AG04449 (cell line): ENCODE measurements at regions not wholly inside any gene's neighbourhood (a gene's known extent, or its start where the extent isn't known, plus 50 kb on each side); places are given as distances from the start of the nearest gene placed in this dataset.

Experiments used
- CTCF ChIA-PET: fragments of 350-600 bp; formaldehyde crosslinking; extraction: SDS; loops from one replicate; lab custom pipeline; 2021; ENCODE audit warnings: antibody characterized with exemption; lab: Yijun Ruan, JAX
- POLR2A ChIA-PET: fragments of 400-600, 350-600 bp; formaldehyde crosslinking; extraction: SDS; loops from one replicate; lab custom pipeline; 2020; ENCODE audit warnings: antibody characterized with exemption, inconsistent platforms; lab: Yijun Ruan, JAX
- DNase-seq: peaks from one replicate; pipeline ENCODE4 v3.0.0-alpha.2; 2010; ENCODE audit warnings: low read depth, low spot score
- H3K4me3 ChIP-seq: 2 replicates; pipeline ENCODE4 v1.5.1; 2011; ENCODE audit warnings: low read depth, mild to moderate bottlenecking, control low read depth, low read length
- CTCF ChIP-seq: IDR thresholded peaks from one replicate; pipeline ENCODE4 v1.5.1; 2011; ENCODE audit warnings: mild to moderate bottlenecking, moderate library complexity, low read length, control low read depth, inconsistent platforms; ENCODE audit not compliant: insufficient read depth; ENCODE audit errors: missing control alignments

DNA sequence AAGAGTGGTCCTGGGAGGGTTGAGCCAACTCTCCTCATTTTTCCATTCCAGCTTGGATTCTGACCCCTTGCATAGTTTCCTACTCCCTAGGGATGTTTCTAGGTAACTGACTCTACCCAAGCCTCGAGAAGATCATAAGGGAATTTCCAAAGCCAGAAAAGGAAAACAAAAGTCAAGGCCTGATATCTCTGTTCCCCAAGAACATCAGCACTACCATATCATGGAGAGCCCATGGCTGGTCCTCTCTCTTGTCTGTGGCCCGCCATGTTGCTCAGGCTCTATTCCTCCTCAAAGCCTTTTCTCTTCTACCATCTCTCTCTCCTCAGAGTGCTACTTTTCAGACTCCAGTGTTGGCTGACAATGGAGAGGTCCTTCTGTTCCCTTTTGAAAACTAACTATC lies 99.6 kb upstream of the KLF7 start:
- H3K4me3 ChIP-seq: no peak overlapping the region
- TF ChIP-seq CTCF: no peak
- POLR2A ChIA-PET: no interaction called here
- no peak for DNase-seq
- CTCF ChIA-PET: interaction anchor here (1.1 to 2.0 kb wide), 3 partner anchors 11 to 208 kb away, joined by 4 to 6 read pairs (median 6); no protein-coding TSS in a partner anchor

DNA sequence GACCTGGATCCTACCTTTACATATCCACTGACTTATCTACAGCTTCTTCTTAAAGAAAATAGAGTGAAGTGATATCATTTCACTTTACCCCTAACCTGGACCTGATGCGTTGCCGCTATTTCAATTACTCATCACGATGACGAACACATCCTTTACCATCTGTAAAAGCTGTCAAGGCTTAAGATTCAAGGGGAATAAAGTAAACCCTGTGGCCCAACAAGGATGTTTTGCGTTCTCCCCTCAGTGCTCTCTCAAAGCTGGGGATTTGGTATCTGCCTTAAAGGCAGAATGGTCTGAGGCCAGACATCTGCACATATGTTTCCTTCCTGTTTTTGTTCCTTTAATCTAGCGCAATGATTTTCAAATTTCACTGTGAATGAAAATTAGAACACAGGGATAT lies 100.1 kb upstream of the KLF7 start:
- TF ChIP-seq CTCF: no peak
- ChIA-PET POLR2A (no interaction called here), CTCF (interaction anchor here (1.1 to 2.0 kb wide), 4 partner anchors 10 to 207 kb away, joined by 4 to 6 read pairs (median 6); no protein-coding TSS in a partner anchor)
- no peak for DNase-seq
- H3K4me3 ChIP-seq: no peak overlapping the region

- POLR2A ChIA-PET: no interaction called here
- CTCF ChIA-PET: interaction anchor here (1.0 to 1.9 kb wide), 3 partner anchors 9 to 206 kb away, joined by 4 to 5 read pairs (median 4); no protein-coding TSS in a partner anchor
- H3K4me3 ChIP-seq: no peak overlapping the region
- no peak for DNase-seq
- TF ChIP-seq CTCF: no peak
These were observed 100.9 kb upstream of the KLF7 start for GRCh38 chr2:207266648-207267047.

- H3K4me3 ChIP-seq: no peak overlapping the region
- no peak for DNase-seq
- ChIA-PET CTCF (interaction anchor here (1.1 kb wide), 1 partner anchor 9 kb away, joined by 3 read pairs; no protein-coding TSS in a partner anchor), POLR2A (no interaction called here)
- TF ChIP-seq CTCF: no peak
These were observed 103.3 kb upstream of the KLF7 start for GRCh38 chr2:207269038-207269437.

- DNase-seq: no peak
- POLR2A ChIA-PET: no interaction called here
- H3K4me3 ChIP-seq: no peak overlapping the region
- CTCF ChIA-PET: interaction anchor here (0.6 to 1.0 kb wide), 2 partner anchors 13 to 199 kb away, joined by 3 to 4 read pairs; no protein-coding TSS in a partner anchor
- no peak for TF ChIP-seq CTCF
These were observed 108.9 kb upstream of the KLF7 start for GRCh38 chr2:207274530-207275189.

GRCh38 chr2:207275779-207276178 lies 110.0 kb upstream of the KLF7 start:
- DNase-seq: no peak
- no peak for TF ChIP-seq CTCF
- POLR2A ChIA-PET: no interaction called here
- CTCF ChIA-PET: interaction anchor here (1.0 kb wide), 2 partner anchors 10 to 14 kb away, joined by 3 to 4 read pairs; no protein-coding TSS in a partner anchor
- no peak overlapping the region for H3K4me3 ChIP-seq
